Ishikawa (cell line): ENCODE measurements at regions not wholly inside any gene's neighbourhood (a gene's known extent, or its start where the extent isn't known, plus 50 kb on each side); places are given as distances from the start of the nearest gene placed in this dataset.

Source experiments
- CEBPB ChIP-seq: IDR thresholded peaks from 2 replicates; pipeline ENCODE4 v1.6.1; 2012
- CREB1 ChIP-seq: IDR thresholded peaks from 2 replicates; pipeline ENCODE4 v1.6.1; 2012; ENCODE audit warnings: low read depth
- EGR1 ChIP-seq: IDR thresholded peaks from 2 replicates; pipeline ENCODE4 v1.6.1; 2012
- EP300 ChIP-seq: IDR thresholded peaks from 2 replicates; pipeline ENCODE4 v1.6.1; 2012; ENCODE audit warnings: borderline replicate concordance
- FOXM1 ChIP-seq: IDR thresholded peaks from 2 replicates; pipeline ENCODE4 v1.6.1; 2012; ENCODE audit warnings: low read depth, borderline replicate concordance
- MAX ChIP-seq: IDR thresholded peaks from 2 replicates; pipeline ENCODE4 v1.6.1; 2012
- NFIC ChIP-seq: IDR thresholded peaks from 2 replicates; pipeline ENCODE4 v1.6.1; 2012
- RAD21 ChIP-seq: IDR thresholded peaks from 2 replicates; pipeline ENCODE4 v1.6.1; 2012; ENCODE audit warnings: low read depth
- REST ChIP-seq: IDR thresholded peaks from 2 replicates; pipeline ENCODE4 v1.6.1; 2012; ENCODE audit warnings: low read depth, mild to moderate bottlenecking
- TAF1 ChIP-seq: IDR thresholded peaks from 2 replicates; pipeline ENCODE4 v1.6.1; 2012; ENCODE audit warnings: low read depth, mild to moderate bottlenecking
- TEAD4 ChIP-seq: IDR thresholded peaks from 2 replicates; pipeline ENCODE4 v1.6.1; 2012
- USF1 ChIP-seq: IDR thresholded peaks from 2 replicates; pipeline ENCODE4 v1.6.1; 2012
- ZBTB7A ChIP-seq: IDR thresholded peaks from 2 replicates; pipeline ENCODE4 v1.6.1; 2012; ENCODE audit warnings: low read depth

- TF ChIP-seq EP300 = no peak
- no peak for TF ChIP-seq TEAD4
- no peak for TF ChIP-seq MAX
- no peak for TF ChIP-seq RAD21
- no peak for TF ChIP-seq CEBPB
- no peak for TF ChIP-seq REST
- TF ChIP-seq NFIC = no peak
- TF ChIP-seq EGR1 = no peak
- TF ChIP-seq FOXM1 = no peak
- no peak for TF ChIP-seq CREB1
- TF ChIP-seq USF1 = no peak
- TF ChIP-seq TAF1 = no peak
- TF ChIP-seq ZBTB7A = no peak
Observed at GRCh38 chr5:174211277-174211626, 165.7 kb downstream of the NSG2 start.
